H4 (cell line): ENCODE measurements at regions not wholly inside any gene's neighbourhood (a gene's known extent, or its start where the extent isn't known, plus 50 kb on each side); places are given as distances from the start of the nearest gene placed in this dataset.
"Not testable (repeated sequence)": the region's sequence is repeated elsewhere in the genome, so short reads cannot be mapped to it uniquely, and the experiment has no call there.

ENCODE experiments used
- DNase-seq: peaks from one replicate; pipeline ENCODE4 v3.0.0-alpha.2; 2015; ENCODE audit warnings: low spot score

- not testable (repeated sequence) for DNase-seq
These were observed 2986.4 kb upstream of the OR11H1 start for GRCh38 chr22:12541412-12542170.

DNA sequence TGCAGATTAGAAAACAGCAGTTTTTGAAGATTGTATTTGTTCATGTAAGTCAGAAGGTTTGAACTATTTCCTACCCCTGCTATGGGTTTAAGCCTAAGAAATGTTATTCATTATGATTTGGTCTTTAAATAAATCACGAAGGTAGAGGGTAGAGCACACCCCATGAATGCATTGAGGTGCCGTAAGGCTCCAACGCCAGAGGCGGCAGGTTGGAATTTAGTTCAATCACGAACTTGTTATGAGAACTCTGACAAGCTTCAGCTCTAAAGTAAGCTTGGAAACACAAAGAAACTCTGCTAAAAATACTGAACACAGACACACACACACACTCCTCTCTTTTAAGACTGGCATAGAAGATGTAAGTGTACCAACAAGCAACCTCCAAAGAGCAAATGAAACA lies 2974.6 kb upstream of the OR11H1 start:
- DNase-seq, result not testable (repeated sequence)

DNA sequence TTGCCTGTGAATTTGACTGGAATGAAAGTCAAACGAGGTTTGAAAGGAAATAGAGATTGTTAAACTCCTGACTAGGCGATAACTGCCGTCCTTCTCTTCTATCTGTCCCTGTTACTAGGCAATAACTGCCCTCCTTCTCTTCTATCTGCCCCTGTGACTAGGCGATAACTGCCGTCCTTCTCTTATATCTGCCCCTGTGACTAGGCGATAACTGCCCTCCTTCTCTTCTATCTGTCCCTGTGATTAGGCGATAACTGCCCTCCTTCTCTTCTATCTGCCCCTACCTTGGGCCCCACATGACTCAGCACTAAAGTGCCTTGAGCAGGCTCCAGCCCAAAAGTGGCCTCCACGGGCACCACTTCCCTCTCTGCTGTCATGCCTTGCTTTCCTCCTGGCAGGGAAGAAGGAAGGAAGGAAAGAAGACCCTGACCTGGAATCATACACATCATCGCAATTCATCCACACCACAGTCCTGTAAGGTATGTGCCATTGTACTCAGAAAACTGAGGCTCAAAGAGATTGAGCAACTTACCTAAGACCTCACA lies 2973.3 kb upstream of the OR11H1 start:
- DNase-seq, result not testable (repeated sequence)

DNA sequence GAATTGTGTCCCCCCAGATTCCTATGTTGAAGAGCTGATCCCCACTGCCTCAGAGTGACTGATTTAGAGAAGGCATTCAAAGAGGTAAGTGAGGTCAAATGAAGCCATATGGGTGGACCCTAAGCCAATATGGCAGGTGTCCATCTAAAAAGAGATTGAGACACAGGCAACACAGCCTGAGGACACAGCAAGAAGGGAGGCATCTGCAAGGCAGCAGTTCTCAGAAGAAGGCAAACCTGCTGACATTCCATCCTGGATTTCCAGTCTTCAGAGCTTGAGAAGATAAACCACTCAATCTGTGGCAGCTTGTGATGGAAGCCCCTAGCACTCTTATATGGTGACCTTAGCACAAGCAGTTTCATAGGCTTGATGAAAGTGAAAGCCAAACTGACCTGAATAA lies 2956.5 kb upstream of the OR11H1 start:
- DNase-seq, result not testable (repeated sequence)

DNA sequence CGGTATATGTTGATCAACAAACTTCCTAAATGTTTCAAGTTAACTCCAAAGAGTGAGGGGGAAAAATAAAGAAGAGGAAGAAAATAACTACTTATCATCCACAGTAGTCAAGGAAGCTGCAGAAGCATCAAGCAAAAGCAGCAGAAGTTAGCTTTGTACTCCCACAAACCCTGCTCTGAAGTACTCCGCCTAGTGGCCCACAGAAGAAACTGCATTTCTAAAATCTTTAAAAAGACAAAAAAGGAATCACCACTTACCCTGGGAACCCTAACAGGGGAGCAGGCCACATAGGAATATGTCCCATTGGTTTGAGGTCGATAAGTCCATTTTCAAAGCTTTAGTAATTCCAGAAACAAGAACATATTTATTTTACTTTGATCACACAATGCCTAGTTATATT lies 2948.3 kb upstream of the OR11H1 start:
- not testable (repeated sequence) for DNase-seq

- not testable (repeated sequence) for DNase-seq
These were observed 2943.5 kb upstream of the OR11H1 start for GRCh38 chr22:12584457-12584856.

GRCh38 chr22:12584874-12585273 lies 2943.1 kb upstream of the OR11H1 start:
- not testable (repeated sequence) for DNase-seq

DNA sequence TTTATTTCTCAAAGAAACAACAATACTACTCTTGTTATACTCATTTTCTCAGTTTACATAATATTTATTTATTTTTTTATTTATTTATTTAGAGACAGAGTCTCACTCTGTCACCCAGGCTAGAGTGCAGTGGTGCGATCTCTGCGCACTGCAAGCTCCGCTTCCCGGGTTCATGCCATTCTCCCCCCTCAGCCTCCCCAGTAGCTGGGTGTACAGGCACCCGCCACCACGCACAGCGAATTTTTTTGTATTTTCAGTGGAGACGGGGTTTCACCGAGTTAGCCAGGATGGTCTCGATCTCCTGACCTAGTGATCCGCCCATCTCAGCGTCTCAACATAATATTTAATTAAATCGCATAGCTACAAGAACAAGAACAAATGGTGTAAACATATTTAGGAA lies 2932.3 kb upstream of the OR11H1 start:
- DNase-seq, result not testable (repeated sequence)

- DNase-seq, result not testable (repeated sequence)
These were observed 2930.2 kb upstream of the OR11H1 start for GRCh38 chr22:12597778-12598177.

DNA sequence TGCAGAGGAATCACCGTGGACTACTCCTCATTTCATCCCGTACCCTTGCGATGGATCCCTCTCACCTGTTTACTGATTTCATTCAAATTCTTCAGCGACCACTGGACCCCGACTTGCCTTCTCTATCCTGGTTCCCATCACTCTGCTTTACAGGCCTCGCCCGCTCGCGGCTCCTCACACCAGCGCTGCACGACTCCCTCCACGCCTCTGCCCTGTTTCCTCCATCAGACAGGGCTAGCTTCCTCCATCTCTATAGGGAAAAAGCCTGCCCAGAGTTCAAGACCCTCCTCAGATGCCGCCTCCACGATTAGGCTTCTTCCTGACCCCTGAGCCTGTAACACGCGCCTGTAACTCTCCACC lies 2926.5 kb upstream of the OR11H1 start:
- DNase-seq, result not testable (repeated sequence)

GRCh38 chr22:12601870-12602779 lies 2925.9 kb upstream of the OR11H1 start:
- peak; percentile 83 for DNase-seq

DNA sequence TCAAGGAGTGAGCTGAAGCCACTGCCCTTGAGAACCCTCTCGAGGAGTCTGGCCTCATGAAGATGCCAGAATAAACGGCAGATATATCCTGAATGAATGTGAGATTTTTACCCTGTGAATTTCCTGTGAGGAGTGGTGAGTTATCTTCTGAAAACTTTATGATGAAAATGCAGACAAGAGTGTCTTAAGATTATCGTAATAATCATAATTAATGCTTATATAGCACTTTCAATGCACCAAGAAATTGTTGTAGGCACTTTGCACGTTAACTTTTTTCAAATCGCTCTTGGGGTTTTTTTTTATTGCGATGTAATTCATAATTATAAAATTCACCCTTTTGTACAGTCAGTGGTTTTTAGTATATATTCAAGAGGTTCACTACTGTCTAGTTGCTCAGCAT lies 2924.6 kb upstream of the OR11H1 start:
- not testable (repeated sequence) for DNase-seq

DNA sequence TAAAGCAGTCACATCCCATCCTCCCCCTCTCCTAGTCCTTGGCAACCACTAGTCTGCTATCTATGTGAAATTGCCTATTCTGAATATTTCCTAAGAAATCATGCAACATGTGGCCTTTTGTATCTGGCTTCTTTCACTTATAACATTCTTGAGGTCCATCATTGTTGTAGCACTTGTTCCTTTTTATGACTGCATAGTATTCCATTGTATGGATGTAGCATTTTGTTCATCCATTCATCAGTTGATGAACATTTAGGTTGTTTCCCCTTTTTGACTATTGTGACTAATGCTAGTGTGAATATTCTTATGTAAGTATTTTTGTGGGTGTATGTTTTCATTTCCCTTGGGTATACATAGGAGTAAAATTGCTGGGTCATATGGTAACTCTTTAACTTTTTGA lies 2924.2 kb upstream of the OR11H1 start:
- DNase-seq, result not testable (repeated sequence)

GRCh38 chr22:12608454-12608853 lies 2919.5 kb upstream of the OR11H1 start:
- DNase-seq, result not testable (repeated sequence)

- no peak for DNase-seq
These were observed 2914.8 kb upstream of the OR11H1 start for GRCh38 chr22:12613199-12613598.

- DNase-seq, result not testable (repeated sequence)
These were observed 2914.1 kb upstream of the OR11H1 start for GRCh38 chr22:12613907-12614306.

- DNase-seq, result not testable (repeated sequence)
These were observed 2901.1 kb upstream of the OR11H1 start for GRCh38 chr22:12626894-12627293.

- not testable (repeated sequence) for DNase-seq
These were observed 2898.2 kb upstream of the OR11H1 start for GRCh38 chr22:12629815-12630214.

DNA sequence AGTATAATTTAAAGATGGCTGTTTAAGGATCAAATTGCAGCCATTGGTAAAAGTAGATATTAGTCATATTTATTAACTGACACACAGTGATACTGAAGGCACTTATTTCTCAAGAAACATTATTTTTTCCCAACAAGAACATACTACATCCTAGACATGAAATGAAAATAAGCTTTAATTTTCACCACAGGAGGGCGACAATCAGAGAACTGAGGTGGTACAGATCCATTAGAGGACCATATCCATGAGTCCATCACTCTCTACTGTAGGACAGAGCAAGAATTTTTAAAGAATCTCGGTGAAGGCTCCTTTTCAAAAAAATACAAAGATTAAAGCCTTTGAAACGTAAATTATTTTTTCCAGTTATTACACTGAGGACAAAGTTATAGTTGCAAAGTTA lies 2897.0 kb upstream of the OR11H1 start:
- not testable (repeated sequence) for DNase-seq

DNA sequence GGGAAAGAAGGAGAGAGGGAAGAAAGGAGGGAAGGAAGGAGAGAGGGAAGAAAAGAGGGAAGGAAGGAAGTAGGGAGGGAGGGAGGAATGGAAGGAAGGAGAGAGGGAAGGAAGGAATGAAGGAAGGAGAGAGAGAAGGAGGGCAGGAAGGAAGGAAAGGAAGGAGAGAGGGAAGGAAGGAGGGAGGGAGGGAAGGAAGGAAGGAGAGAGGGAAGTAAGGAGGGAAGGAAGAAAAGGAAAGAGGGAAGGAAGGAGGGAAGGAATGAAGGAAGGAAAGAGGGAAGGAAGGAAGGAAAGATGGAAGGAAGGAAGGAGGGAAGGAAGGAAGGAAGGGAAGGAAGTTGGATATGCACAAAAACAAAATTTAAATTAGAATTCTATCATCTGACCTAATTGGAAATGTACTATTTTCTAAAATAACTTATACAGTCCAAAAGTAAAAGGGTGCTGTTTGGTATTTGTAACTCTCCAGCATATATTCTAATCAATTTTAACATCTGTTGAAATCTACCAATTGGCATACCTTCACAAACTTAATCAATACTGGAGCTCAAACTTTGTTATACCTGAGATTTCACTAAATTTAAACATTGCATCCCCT lies 2890.3 kb upstream of the OR11H1 start:
- DNase-seq, result not testable (repeated sequence)

DNA sequence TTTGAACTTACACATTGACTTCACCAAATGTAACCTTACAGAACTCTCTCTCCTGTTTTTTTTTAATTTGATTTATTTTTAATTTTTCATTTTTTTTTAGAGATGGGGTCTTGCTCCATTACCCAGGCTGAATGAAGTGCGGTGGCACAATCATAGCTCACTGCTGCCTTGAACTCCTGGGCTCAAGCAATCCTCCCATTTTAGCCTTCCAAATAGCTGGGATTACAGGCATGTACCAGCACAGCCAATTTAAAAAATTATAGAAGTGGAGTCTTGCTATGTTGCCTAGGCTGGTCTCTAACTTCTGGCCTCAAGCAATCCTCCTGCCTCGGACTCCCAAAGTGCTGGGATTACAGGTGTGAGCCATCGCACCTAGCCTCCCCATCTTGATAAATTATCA lies 2889.7 kb upstream of the OR11H1 start:
- DNase-seq, result not testable (repeated sequence)
